GM13977 (cell line): ENCODE measurements at regions not wholly inside any gene's neighbourhood (a gene's known extent, or its start where the extent isn't known, plus 50 kb on each side); places are given as distances from the start of the nearest gene placed in this dataset.
A peak's percentile ranks its signal among the peaks of the same experiment; 100 is the strongest.

Experiments
- DNase-seq: peaks from one replicate; pipeline ENCODE4 v3.0.0; 2012; ENCODE audit warnings: low spot score
- CTCF ChIP-seq: IDR thresholded peaks from 2 replicates; pipeline ENCODE4 v1.5.1; 2012; ENCODE audit warnings: mild to moderate bottlenecking, control low read depth; ENCODE audit not compliant: insufficient read depth; ENCODE audit errors: extremely low read depth, missing control alignments
- in situ Hi-C: fragments of 300-500 bp; cut with MboI; formaldehyde crosslinking; loops from one replicate; pipeline ENCODE4 v1.12.0; 2022; ENCODE audit warnings: low sequenced_read_pairs, low pct_unique_long_range_greater_than_20kb, mixed read lengths, inconsistent platforms; ENCODE audit not compliant: unreplicated experiment

- in situ Hi-C loops, result no loop called here
Observed at GRCh38 chr2:71934595-71935261, 212.9 kb downstream of the CYP26B1 start.

GRCh38 chr2:71934320-71934593 is 213.4 kb downstream of the CYP26B1 start:
- DNase-seq, result peak; percentile 1
- TF ChIP-seq CTCF, result no peak
- in situ Hi-C loops, result no loop called here

More at GRCh38 chr2:71934595-71935261, 212.9 kb downstream of the CYP26B1 start:
- peak; percentile 2 for DNase-seq
- no peak for TF ChIP-seq CTCF

- TF ChIP-seq CTCF, result no peak
- DNase-seq, result peak; percentile 6
- in situ Hi-C loops, result no loop called here
Observed at GRCh38 chr2:71933467-71934319, 214.0 kb downstream of the CYP26B1 start.

GRCh38 chr2:71932780-71933466 is 214.7 kb downstream of the CYP26B1 start:
- peak; percentile 5 for DNase-seq
- in situ Hi-C loops, result no loop called here
- no peak for TF ChIP-seq CTCF

DNA sequence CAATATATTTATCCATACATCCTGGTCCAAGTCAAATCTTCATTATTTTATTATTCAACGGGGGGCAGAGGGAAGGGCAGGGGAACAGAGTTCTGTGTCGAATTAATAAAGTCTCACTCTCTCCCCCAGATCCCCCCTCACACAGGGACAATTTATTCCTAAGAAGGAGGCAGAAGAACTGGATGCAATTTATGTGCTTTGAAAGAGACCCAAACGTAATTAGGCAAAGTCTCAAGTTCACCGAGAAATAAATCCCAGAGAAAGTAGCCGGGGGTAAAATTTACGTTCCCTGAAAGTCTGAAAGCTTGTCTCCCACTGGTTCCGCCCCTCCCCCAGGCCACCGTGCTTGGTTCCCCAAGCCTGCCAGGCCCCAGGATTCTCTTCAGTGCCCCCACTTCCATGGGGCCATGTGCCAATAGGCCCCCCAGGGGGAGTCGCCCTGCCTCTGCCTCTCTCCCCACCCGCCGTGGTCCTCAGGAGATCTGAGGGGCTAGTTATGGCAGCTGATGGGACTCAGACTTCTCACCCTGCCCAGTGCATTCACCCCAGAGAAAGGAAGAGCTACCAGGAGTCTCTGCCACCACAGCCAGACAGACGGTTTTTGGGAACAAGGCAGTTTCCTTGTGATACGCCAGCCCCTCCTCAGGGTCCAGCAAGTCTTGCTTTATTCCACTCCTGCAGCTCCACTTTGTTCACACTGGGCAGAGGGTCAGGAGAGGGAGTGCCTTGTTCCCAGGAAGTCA is 215.5 kb downstream of the CYP26B1 start:
- in situ Hi-C loops, result no loop called here
- no peak for TF ChIP-seq CTCF
- DNase-seq, result peak; percentile 1

DNA sequence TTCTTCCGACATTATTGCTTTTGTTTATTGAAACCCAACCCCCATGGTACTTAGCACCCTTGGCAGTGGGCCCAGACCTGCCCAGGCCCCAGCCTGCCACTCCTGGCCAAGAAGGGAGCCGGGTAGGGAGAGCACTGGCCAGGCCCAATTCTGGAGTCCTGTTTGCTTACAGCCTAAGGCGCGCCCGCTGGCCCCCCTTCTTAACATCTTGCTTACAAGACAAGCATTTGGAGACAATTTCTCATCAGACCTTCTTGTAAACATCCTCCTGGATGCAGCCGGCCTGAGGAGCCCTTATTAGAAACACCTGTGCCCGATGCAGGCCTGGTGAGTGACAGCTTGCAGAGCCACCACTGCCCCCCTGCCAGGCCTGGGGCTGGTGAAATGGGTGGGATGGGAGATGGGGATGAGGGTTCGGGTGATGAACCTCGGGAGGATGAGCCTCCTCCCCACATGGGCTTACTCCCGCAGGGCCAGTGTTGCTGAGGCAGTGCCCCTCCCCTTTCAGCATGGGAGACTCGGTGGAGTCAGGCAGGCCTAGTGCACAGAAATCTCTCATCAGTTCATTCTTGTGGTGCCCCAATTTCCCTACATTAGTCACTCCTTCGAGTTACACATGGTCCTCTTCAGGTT is 217.5 kb downstream of the CYP26B1 start:
- no peak for DNase-seq
- TF ChIP-seq CTCF, result no peak
- in situ Hi-C loops, result no loop called here
